HG02623 (cell line): ENCODE measurements at regions not wholly inside any gene's neighbourhood (a gene's known extent, or its start where the extent isn't known, plus 50 kb on each side); places are given as distances from the start of the nearest gene placed in this dataset.
"Not testable (repeated sequence)": the region's sequence is repeated elsewhere in the genome, so short reads cannot be mapped to it uniquely, and the experiment has no call there.

Experiments
- ATAC-seq: cut with Tn5 transposase; IDR thresholded peaks from one replicate; pipeline ENCODE4 v1.9.1; 2021; ENCODE audit warnings: moderate library complexity; ENCODE audit not compliant: unreplicated experiment

DNA sequence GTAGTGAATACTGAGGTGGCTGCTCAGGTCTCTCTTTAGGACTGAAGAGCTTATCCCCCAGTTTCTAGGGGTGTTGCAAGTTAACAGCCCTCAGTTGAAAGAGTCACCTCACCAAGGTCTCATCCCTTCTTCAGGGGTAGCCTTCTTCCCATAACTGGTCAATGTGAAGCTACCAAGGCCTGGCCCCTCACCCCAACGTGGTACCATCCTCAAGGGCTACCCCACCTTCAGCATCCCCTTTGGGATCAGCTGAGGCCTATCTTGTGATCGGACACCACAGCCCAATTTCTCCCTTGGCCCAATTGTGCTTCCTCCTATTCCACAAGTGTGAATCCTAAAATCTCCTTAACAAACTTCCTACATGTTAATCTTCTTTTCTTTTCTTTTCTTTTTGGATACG is 289.5 kb upstream of the MKLN1 start:
- no peak for ATAC-seq

- ATAC-seq: no peak
These were observed 288.3 kb upstream of the MKLN1 start for GRCh38 chr7:131039355-131039762.

- ATAC-seq: no peak
These were observed 287.8 kb upstream of the MKLN1 start for GRCh38 chr7:131039836-131040235.

DNA sequence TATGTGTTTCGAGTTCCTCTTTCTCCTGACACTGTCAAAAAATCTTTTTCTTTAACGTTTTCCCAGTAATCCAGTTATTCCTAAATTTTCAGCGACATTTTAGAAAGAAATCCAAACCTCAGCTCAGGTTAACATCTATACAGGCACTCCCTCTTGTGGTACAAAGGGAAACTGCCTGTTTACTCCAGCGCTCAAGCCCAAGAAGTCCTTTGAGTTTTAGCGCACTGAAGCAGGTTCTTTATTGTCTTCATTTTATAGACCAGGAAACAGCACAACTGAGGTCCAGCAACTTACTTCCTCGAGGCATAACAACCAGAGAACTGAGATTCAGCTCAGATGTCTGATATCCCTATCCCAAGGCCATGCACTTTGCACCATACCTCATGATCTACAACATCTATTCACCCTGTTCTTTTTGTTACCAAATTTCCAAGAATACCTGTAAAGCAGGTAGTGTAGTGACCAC is 287.2 kb upstream of the MKLN1 start:
- no peak for ATAC-seq

DNA sequence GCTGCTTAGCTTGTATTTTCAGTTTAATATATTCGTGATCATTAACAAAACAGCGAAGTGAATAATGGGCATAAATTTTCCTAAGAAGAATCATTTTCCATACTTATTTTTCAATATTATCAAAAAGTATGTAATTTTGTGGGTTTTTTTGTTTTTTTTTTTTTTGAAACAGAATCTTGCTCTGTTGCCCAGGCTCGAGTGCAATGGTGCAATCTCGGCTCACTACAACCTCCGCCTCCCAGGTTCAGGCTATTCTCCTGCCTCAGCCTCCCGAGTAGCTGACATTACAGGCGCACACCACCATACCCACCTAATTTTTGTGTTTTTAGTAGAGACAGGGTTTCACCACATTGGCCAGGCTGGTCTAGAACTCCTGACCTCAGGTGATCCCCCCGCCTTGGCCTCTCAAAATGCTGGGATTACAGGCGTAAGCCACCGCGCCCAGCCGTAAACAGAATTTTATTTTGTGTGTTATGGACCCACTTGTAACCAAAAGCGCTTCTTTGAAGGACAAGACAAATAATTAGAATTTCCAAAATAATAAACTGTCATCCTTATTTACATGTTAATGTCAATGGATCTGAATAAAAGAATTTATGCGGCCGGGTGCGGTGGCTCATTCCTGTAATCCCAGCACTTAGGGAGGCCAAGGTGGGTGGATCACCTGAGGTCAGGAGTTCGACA is 286.5 kb upstream of the MKLN1 start:
- not testable (repeated sequence) for ATAC-seq

GRCh38 chr7:131042269-131043160 is 285.2 kb upstream of the MKLN1 start:
- ATAC-seq: no peak

GRCh38 chr7:131045526-131045925 is 282.1 kb upstream of the MKLN1 start:
- no peak for ATAC-seq

DNA sequence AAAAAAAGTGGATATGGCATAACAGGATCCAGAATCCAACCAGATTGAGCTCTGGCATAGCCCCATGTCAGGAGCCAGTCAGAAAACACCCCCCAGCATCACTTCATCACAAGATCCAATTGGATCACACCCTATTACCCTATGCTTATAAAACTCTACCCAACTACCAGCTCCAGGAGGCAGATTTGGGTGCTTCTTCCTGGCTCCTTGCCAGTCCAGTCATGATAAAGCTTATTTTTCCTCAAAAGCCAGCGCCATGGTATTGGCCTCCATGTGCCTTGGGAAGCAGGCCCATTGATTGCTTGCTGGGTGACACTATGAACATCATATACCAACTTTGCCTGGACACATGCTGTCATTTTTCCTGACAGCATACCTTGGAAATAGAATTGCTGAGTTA is 281.4 kb upstream of the MKLN1 start:
- no peak for ATAC-seq

GRCh38 chr7:131047651-131048304 is 279.9 kb upstream of the MKLN1 start:
- no peak for ATAC-seq

- no peak for ATAC-seq
These were observed 276.4 kb upstream of the MKLN1 start for GRCh38 chr7:131051304-131051703.

- ATAC-seq: no peak
These were observed 275.3 kb upstream of the MKLN1 start for GRCh38 chr7:131052285-131052904.

GRCh38 chr7:131056007-131056406 is 271.7 kb upstream of the MKLN1 start:
- ATAC-seq: no peak

DNA sequence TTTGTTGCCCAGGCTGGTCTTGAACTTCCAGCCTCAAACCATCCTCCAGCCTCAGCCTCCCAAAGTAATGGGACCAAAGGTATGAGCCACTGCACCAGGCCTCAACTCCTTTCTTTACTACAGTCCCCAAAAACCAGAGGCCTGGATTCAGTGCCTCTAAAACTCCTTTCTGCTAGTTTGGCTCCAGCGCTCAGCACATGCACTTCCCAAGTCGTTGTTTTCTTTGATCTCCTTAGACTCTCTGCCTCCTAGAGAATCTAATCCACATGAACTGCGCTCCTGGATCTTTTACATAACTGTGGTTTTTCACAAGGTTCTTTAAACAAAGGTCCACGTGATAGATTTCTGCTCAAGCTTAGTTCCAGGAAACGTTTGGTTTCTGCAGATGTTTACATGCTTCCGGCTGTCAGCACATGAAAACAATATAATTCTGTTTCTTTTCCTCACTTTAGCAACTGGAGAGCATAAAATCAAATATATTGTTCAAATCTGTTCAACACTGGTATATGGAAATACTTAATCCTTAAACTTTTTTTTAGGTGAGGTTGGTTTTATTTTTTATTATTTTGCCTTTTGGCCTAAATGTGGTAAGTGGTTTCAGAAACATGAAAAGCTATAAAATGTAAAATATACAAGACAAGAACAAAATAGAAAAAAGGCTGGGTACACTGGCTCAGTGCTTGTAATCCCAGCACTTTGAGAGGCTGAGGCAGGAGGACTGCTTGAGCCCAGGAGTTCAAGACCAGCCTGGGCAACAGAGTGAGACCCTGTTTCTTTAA is 270.5 kb upstream of the MKLN1 start:
- peak; percentile 63 for ATAC-seq

GRCh38 chr7:131057794-131058070 is 269.9 kb upstream of the MKLN1 start:
- ATAC-seq: no peak

DNA sequence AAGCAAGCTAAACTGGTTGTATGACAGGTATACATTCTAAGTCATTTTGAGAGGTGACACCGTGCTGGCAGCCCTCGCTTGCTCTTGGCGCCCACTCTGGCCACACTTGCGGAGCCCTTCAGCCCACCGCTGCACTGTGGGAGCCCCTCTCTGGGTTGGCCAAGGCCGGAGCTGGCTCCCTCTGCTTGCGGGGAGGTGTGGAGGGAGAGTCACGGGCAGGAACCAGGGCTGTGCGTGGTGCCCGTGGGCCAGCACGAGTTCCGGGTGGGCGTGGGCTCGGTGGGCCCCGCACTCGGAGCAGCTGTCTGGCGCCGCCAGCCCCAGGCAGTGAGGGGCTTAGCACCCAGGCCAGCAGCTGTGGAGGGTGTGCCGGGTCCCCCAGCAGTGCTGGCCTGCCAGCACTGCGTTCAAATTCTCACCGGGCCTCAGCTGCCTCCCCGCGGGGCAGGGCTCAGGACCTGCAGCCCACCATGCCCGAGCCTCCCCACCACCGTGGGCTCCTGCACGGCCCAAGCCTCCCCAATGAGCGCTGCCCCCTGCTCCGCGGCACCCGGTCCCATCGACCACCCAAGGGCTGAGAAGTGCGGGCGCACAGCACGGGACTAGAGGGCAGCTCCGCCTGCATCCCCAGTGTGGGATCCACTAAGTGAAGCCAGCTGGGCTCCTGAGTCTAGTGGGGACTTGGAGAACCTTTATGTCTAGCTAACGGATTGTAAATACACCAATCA is 269.0 kb upstream of the MKLN1 start:
- ATAC-seq: not testable (repeated sequence)

GRCh38 chr7:131059401-131059800 is 268.3 kb upstream of the MKLN1 start:
- ATAC-seq: not testable (repeated sequence)

DNA sequence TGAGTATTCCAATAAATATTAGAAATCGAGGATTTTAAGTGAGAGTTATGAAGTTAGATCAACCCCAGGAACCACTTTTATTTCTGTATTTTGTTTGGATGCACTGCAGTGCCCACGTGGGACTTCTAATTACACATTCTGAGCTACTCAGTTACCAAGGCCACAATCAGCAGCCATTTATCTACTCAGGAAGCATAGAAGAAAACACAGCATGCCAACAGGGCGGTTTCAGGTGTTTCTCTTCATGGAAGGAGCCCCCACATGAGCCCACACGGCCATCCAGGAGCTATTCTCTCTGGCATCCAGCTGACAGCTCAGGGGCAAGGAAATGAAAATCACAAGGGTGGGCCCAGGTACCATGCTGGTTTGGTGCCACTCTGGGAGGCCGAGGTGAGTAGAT is 266.5 kb upstream of the MKLN1 start:
- no peak for ATAC-seq

DNA sequence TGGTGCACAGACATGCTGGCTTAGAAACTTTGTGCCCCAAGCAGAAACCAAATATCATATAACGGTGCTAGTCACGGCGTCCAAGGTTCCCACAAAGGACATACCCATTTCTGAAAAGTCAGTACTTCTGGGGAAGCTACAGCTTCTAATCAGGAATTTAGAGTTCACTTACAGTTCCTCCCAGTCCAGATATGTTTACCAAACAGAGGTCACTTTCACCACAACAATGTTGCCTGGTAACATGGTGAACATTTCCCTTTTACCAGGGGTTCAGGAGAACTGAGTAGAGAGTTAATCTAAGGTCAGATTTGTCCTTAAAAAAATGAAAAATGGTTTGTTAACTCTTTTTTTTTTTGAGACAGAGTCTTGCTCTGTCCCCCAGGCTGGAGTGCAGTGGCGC is 265.9 kb upstream of the MKLN1 start:
- no peak for ATAC-seq

DNA sequence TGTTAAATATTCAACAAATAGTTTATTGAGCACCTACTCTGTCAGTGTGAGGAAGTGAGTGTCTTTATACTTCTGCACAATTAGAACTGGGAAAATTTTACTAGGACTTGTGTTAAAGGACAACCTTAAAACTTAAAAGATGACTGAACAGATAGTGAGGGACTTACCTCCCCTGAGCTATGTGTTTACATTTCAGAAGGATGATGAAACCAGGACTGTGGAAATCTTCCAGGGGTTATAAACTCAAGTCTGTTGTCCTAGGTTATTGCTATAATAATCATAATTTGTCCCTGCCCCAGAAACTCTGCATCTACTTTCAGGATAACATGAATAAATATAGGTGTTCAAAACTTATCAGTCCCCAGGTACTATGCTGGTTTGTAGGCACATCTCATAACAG is 261.0 kb upstream of the MKLN1 start:
- no peak for ATAC-seq

- no peak for ATAC-seq
These were observed 260.5 kb upstream of the MKLN1 start for GRCh38 chr7:131067220-131067619.
